ENCODE measurements at regions not wholly inside any gene's neighbourhood (a gene's known extent, or its start where the extent isn't known, plus 50 kb on each side); places are given as distances from the start of the nearest gene placed in this dataset.

DNA sequence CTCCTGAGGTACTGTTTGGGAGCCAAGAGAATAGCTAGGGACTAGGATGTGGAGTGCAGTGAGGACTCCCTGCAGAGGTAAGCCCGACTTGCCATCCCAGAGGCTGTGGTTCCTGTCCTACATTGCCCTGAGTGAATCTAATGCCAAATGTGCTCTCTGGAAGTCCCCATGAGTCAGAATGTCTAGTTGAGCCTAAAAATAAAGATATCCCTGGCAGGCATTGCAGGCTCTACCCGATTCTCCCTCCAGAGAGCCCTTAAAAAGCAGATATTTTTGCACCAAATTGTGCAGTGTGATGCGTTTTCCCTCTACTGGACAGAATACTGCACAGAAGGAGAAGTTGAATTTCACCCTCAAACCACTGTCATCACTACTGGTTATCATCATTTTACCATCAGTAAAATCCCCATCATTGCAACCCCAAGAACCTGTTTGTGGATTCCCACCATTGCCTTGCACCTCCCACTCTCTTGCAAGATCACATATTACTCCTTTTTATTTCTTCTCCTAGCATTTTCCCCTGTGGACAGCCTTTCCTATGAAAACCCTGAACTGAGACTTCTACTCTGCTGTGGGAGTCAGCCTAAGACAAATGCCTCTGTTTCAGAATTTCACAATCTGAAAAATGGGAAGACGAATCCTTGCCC, 98.0 kb downstream of the MARCHF4 start:
- no peak overlapping the region for H2BK5ac ChIP-seq (ENCODE audit: insufficient read length, low read length)
- H3K9ac ChIP-seq (ENCODE audit: extremely low read depth, insufficient read length, low read length) = no peak overlapping the region
- H3K27ac ChIP-seq (ENCODE audit: insufficient read length, low read depth, low read length) = no peak overlapping the region
- H3K23me2 ChIP-seq (ENCODE audit: insufficient read length, low read depth, low read length, poor library complexity, severe bottlenecking) = no peaks in the 10 kb centered on the region
- H3K27me3 ChIP-seq (ENCODE audit: insufficient read depth, low read length) = no peaks in the 10 kb centered on the region
- H2BK12ac ChIP-seq (ENCODE audit: insufficient read length, low read depth, low read length) = no peak overlapping the region
- no peak overlapping the region for H2AK5ac ChIP-seq (ENCODE audit: insufficient read length, low read length)
- H3K4me3 Mint-ChIP-seq = no peak overlapping the region
- peaks cover 7 to 9% of the 10 kb centered on the region in 2 experiments for H3K4me1 Mint-ChIP-seq
- peaks cover 20% of the 10 kb centered on the region for H3K27me3 Mint-ChIP-seq (ENCODE audit: low read depth)
- no peak overlapping the region for H2BK15ac ChIP-seq (ENCODE audit: low read depth, low read length)
- no peak overlapping the region for H4K8ac ChIP-seq (replicated peaks; ENCODE audit: insufficient read length, low read depth, low read length)
- no peak for TF ChIP-seq CTCF (conservative IDR thresholded peaks at IDR 0.05)
- H3K79me1 ChIP-seq (ENCODE audit: insufficient read depth, low read depth, low read length, poor library complexity, severe bottlenecking) = no peaks in the 10 kb centered on the region
- no peaks in the 10 kb centered on the region for H3K36me3 Mint-ChIP-seq (ENCODE audit: insufficient read depth in 1 of 3, low read depth in 3 of 3)
- H3K4me2 ChIP-seq (ENCODE audit: insufficient read depth, insufficient read length, low read length) = no peak overlapping the region
- no peak for DNase-seq
- no peaks in the 10 kb centered on the region for H4K20me1 ChIP-seq (ENCODE audit: control insufficient read depth, insufficient read depth, insufficient read length)
- no peak overlapping the region for H3K27ac Mint-ChIP-seq
- no peak overlapping the region for H2BK20ac ChIP-seq (ENCODE audit: low read depth, low read length, poor library complexity, severe bottlenecking)
- no peak overlapping the region for H3K4ac ChIP-seq (ENCODE audit: low read depth, low read length)
- no peaks in the 10 kb centered on the region for H3K9me3 ChIP-seq (ENCODE audit: control insufficient read depth, low read depth, low read length)
- WGBS (ENCODE audit: extremely low coverage, insufficient read length, low lambda C conversion rate) = no CpG with 5 or more reads among the region's 4 CpGs
- H3T11ph ChIP-seq (ENCODE audit: low read length) = no peak overlapping the region
- no peak overlapping the region for H2AFZ ChIP-seq (ENCODE audit: low read length)
- no peak overlapping the region for H4K91ac ChIP-seq (ENCODE audit: insufficient read length, low read depth, low read length)
- H3K4me1 ChIP-seq (ENCODE audit: insufficient read depth, low read length) = no peaks in the 10 kb centered on the region
- no peak overlapping the region for H3K23ac ChIP-seq (ENCODE audit: insufficient read length, low read depth, low read length)
- H3K14ac ChIP-seq (ENCODE audit: insufficient read depth, low read length) = no peak overlapping the region
- H3K18ac ChIP-seq (ENCODE audit: insufficient read length, low read depth, low read length) = no peak overlapping the region
- no peaks in the 10 kb centered on the region for H3K9me3 Mint-ChIP-seq
- H3K56ac ChIP-seq (ENCODE audit: insufficient read length, low read depth, low read length) = no peak overlapping the region
- H3K79me2 ChIP-seq (ENCODE audit: insufficient read depth, low read length) = no peaks in the 10 kb centered on the region
- H4K5ac ChIP-seq (ENCODE audit: insufficient read length, low read depth, low read length) = no peak overlapping the region
- H2BK120ac ChIP-seq (ENCODE audit: low read depth, low read length, poor library complexity, severe bottlenecking) = no peak overlapping the region
